AG10803 (cell line): ENCODE measurements at regions not wholly inside any gene's neighbourhood (a gene's known extent, or its start where the extent isn't known, plus 50 kb on each side); places are given as distances from the start of the nearest gene placed in this dataset.
A peak's percentile ranks its signal among the peaks of the same experiment; 100 is the strongest.

ENCODE experiments used
- DNase-seq: peaks from one replicate; pipeline ENCODE4 v3.0.0; 2010; ENCODE audit warnings: low read depth
- H3K4me3 ChIP-seq: 2 replicates; pipeline ENCODE4 v1.5.1; 2011; ENCODE audit warnings: mild to moderate bottlenecking, low read length, control low read depth
- TF ChIP-seq, protein P1 (sequence below): conservative IDR thresholded peaks from 2 replicates; pipeline ENCODE4 v1.5.1; 2011; ENCODE audit warnings: mild to moderate bottlenecking, low read length, control low read depth, inconsistent platforms

DNA sequence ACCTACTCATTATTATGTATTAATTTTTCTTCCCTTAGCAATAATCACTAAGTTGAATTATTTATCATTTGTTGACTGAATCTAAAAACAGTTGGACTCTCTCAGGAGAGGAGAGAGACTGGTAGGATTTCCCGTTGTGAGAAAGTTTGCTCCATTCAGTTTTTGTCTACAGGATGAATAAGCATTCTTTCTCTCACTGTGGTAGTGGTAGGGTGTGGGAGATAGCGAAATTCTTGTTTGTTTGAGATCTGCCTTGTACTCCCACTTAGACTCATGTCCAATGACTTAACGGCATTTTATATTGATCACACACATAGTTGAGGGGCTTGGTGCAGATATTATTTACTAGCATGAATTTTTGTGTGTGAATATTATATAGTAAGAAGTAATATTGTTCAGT, 421.0 kb upstream of the PDE3A start:
- TF ChIP-seq, protein P1, sequence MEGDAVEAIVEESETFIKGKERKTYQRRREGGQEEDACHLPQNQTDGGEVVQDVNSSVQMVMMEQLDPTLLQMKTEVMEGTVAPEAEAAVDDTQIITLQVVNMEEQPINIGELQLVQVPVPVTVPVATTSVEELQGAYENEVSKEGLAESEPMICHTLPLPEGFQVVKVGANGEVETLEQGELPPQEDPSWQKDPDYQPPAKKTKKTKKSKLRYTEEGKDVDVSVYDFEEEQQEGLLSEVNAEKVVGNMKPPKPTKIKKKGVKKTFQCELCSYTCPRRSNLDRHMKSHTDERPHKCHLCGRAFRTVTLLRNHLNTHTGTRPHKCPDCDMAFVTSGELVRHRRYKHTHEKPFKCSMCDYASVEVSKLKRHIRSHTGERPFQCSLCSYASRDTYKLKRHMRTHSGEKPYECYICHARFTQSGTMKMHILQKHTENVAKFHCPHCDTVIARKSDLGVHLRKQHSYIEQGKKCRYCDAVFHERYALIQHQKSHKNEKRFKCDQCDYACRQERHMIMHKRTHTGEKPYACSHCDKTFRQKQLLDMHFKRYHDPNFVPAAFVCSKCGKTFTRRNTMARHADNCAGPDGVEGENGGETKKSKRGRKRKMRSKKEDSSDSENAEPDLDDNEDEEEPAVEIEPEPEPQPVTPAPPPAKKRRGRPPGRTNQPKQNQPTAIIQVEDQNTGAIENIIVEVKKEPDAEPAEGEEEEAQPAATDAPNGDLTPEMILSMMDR = no peak
- no peak overlapping the region for H3K4me3 ChIP-seq
- no peak for DNase-seq

DNA sequence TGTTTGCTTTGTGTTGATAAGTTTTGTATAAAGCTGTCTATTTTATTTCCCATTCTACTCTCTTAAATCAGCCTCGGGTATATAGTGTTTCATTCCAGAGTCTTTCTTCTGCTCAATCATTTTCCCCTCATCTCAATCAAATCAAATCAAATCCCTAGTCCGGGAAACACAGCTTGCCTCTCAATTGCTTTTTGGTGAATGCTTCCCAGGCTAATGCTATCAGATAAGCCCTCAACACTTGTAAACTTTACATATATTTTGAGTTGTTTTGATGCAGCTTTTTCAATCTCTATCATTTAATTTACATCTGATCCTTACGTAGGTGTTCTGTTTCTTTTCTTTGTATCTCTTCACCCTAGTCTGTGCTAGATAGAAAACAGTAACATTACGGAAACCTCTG, 416.7 kb upstream of the PDE3A start:
- no peak for DNase-seq
- TF ChIP-seq, protein P1 = no peak
- H3K4me3 ChIP-seq = no peak overlapping the region

DNA sequence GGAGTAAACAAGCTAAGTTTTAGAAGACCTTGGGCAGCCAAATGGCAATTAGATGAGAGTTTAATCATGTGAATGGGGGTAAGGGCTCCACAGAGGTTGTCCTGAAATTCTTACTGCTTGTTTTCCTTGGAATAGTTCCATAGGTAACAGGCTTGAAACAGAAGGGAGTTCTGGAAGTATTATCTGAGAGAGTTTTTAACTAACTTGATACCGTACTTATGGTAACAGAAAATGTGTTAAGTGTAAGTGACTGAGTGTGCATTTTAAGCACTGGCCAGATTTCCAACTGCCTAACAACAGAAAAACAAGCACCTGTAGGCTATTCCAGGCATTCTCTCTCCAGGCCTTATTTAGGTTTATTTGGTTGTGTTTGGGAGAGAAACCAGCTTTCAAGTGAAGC, 414.6 kb upstream of the PDE3A start:
- no peak for DNase-seq
- no peak overlapping the region for H3K4me3 ChIP-seq
- TF ChIP-seq, protein P1 = no peak

DNA sequence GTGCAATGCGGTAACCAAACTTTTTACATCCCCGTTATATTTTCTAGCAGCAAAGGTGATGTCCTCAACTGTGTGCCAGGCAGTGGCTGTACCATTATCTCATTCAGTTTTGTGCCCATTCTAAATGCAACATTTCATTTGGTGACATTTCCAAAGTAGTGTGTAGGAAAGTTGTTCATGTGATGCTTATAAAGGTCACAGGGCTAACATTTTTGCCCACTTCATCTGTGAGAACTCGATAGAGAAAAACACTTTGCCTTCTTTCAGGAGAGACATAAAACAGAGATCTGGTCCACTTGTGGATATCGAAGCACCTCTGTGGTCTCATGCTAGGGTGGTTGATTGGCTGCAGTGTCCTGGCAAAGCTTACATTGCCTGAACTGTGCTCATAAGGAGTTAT, 414.2 kb upstream of the PDE3A start:
- H3K4me3 ChIP-seq = no peak overlapping the region
- DNase-seq = no peak
- TF ChIP-seq, protein P1 = no peak

DNA sequence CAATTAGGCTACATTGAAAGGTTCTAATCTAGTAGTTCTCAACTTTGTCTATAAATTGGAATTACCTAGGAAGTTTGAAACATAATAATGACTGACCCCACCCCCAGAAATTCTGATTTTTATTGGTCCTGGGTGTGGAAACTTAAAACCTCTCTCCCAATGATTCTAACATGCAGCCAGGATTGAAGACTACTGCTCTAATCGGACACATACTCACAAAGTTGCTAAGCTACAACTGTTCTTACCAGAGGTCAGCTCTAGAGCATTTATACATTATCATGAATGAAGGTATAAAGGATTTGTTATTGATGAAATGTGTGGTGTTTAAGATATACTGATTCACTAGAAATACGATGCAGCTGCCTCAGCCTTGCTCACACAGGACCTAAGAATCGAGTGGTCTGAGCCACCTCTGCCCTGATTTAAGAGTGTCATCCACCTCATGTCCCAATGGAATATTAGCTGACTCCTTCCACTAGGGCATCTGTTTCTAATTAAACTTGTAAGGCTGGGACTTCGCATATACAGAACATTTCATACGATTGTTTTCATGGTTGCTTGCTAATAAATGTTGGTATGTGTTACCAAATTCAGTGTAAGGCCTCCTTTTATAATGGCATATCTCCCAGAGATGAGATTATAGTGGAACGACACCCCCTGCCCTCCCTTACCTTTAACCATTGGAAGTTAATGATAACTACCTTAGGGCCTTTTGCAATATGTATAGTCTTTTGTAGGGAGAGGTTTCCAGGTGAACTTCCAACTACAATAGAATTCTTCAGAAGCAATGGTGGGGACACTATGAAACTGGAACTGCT, 410.8 kb upstream of the PDE3A start:
- H3K4me3 ChIP-seq = no peak overlapping the region
- peak; percentile 53 for DNase-seq
- TF ChIP-seq, protein P1 = no peak

DNA sequence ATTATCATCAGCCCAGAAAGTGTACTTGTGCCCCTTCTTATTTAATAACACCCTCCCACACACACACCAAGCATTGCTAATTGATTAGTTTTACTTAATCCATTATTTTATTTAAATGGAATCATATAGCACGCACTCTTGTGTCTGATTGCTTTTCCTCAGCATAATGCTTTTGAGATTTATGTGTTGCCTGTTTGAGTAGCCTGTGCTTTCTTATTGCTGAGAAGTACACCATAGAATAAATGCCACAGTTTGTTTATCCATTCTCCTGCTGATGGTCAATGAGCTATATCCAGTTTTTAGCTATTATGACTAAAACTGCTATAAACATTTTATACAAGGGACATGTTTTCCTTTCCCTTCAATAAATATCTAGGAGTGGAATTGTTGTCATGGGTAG, 409.9 kb upstream of the PDE3A start:
- no peak overlapping the region for H3K4me3 ChIP-seq
- DNase-seq = no peak
- TF ChIP-seq, protein P1 = no peak

DNA sequence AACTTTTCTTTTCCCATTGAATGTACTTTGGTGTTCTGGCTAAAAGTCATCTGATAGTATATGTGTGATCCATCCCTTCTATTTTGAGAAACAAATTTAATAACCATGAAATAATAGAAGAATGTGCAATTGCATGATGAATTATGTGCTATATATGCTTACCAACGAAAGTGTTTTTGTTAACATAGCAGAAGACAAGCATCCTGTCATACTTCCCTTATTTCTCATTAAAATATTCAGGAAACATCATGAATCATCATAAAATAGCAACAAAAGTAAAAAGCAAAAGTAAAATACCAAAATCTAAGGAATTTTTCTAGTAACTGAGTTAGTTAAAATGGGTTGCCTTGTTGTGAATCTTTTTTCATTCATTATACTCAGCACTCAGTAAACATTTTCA, 409.0 kb upstream of the PDE3A start:
- H3K4me3 ChIP-seq = no peak overlapping the region
- TF ChIP-seq, protein P1 = no peak
- peak; percentile 20 for DNase-seq
